Ovary (tissue), 7 donors: ENCODE measurements at regions not wholly inside any gene's neighbourhood (a gene's known extent, or its start where the extent isn't known, plus 50 kb on each side); places are given as distances from the start of the nearest gene placed in this dataset.

Experiments used
- DNase-seq, 5 donors: peaks; one replicate each; pipeline ENCODE4 v3.0.0-alpha.2; 2019 to 2020
- H3K27ac ChIP-seq, 2 donors: fragments of 200-600 bp; one replicate each; pipeline versions ENCODE4 v1.5.1 to v1.8.0; 2019 to 2022
- H3K27me3 ChIP-seq: fragments of 200-600 bp; one replicate; pipeline ENCODE4 v1.8.0; 2022
- H3K36me3 ChIP-seq: fragments of 200-600 bp; sonication (generic); one replicate; pipeline ENCODE4 v1.5.1; 2019
- H3K4me1 ChIP-seq: one replicate; pipeline ENCODE4 v1.8.1; 2013; ENCODE audit warnings: mild to moderate bottlenecking, moderate library complexity; ENCODE audit not compliant: insufficient read depth
- H3K4me3 ChIP-seq: fragments of 200-600 bp; sonication (generic); one replicate; pipeline ENCODE4 v1.5.1; 2017
- H3K9me3 ChIP-seq, 2 donors: fragments of 200-600 bp in 1 of 2; sonication (generic) in 1 of 2; one replicate each; pipeline versions ENCODE4 v1.5.1 to v1.8.1; 2013 to 2019; ENCODE audit warnings: mild to moderate bottlenecking in 1 of 2, moderate library complexity in 1 of 2
- EP300 ChIP-seq: sonication (generic); formaldehyde crosslinking; IDR thresholded peaks from one replicate; pipeline ENCODE4 v1.6.1; 2017; ENCODE audit warnings: antibody characterized with exemption
- POLR2A ChIP-seq: fragments of 450-650 bp; IDR thresholded peaks from one replicate; pipeline ENCODE4 v1.6.1; 2017; ENCODE audit warnings: antibody characterized with exemption, mild to moderate bottlenecking, moderate library complexity
- WGBS, 3 donors: extraction: QIAGEN DNeasy Blood & Tissue Kit in 1 of 3; methylation state at CpG; one replicate each; pipeline versions ENCODE4 v1.1.5 to v1.1.7; 2013 to 2017; 5-methylcytosine and 5-hydroxymethylcytosine counted together
- intact Hi-C, 4 donors: fragments of 100-400 bp; cut with DNase I; formaldehyde crosslinking; loops; one replicate each; pipeline versions ENCODE4 v1.11.0 to v1.15.1; 2022 to 2023
- TF ChIP-seq, protein P1 (sequence below), 3 donors: fragments of 450-650 bp in 2 of 3; fragments of 200-600 bp in 1 of 3; IDR thresholded peaks; one replicate each; pipeline versions ENCODE4 v1.5.1 to v1.8.0; 2016 to 2022; ENCODE audit warnings: antibody characterized with exemption in 3 of 3, mild to moderate bottlenecking in 1 of 3
- donor health status: DM: no; HTN: no; CAD: no; lungs with moderate emphysema.
- donor health status: DM: no; HTN: no; CAD: no.
- donor health status: Bipolar disorder and iron deficiency.
- donor health status: DM: no; HTN: no; CAD: no.
- donor health status: DM: yes; HTN: yes; CAD: no.

DNA sequence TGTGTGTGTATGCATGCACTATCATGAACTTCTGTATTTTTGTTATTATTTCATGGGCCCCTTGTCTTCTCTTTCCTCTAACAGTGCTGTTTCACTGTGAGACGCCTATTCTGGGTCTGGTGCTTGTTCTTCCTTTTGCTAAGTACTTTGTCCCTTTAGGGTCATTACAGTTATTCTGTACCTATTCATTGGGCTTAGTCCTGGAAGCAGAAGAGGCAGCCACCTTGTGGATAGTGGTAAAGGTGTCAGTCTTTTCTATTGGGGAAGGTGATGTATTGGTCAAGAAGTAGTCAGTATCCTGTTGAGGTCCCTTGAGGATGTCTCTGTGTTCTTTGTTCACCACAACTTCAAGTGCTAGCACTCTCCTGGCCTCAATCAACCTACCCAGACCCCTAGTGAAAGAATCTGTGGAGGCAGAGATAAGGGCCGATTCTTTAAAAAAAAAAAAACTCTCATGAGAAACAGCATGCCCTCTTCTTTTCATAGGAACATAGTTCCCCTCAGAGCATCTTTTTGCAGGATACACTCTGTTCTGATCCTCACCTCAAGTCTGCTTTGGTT is 593.8 kb downstream of the SPRY1 start:
- Histone ChIP-seq H3K9me3 (no peaks in the 10 kb centered on the region), H3K27ac (no peak overlapping the region), H3K4me1 (no peaks in the 10 kb centered on the region), H3K27me3 (no peaks in the 10 kb centered on the region), H3K36me3 (no peaks in the 10 kb centered on the region), H3K4me3 (no peak overlapping the region)
- DNase-seq, result no peak
- TF ChIP-seq POLR2A (no peak), EP300 (no peak)
- TF ChIP-seq, protein P1, sequence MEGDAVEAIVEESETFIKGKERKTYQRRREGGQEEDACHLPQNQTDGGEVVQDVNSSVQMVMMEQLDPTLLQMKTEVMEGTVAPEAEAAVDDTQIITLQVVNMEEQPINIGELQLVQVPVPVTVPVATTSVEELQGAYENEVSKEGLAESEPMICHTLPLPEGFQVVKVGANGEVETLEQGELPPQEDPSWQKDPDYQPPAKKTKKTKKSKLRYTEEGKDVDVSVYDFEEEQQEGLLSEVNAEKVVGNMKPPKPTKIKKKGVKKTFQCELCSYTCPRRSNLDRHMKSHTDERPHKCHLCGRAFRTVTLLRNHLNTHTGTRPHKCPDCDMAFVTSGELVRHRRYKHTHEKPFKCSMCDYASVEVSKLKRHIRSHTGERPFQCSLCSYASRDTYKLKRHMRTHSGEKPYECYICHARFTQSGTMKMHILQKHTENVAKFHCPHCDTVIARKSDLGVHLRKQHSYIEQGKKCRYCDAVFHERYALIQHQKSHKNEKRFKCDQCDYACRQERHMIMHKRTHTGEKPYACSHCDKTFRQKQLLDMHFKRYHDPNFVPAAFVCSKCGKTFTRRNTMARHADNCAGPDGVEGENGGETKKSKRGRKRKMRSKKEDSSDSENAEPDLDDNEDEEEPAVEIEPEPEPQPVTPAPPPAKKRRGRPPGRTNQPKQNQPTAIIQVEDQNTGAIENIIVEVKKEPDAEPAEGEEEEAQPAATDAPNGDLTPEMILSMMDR (IDR thresholded peaks at IDR 0.05), result no peak
- intact Hi-C loops, result no loop called here
- 86 to 92% (median 90%) methylated on average over 2 of the region's 2 CpGs for WGBS, 3 donors

DNA sequence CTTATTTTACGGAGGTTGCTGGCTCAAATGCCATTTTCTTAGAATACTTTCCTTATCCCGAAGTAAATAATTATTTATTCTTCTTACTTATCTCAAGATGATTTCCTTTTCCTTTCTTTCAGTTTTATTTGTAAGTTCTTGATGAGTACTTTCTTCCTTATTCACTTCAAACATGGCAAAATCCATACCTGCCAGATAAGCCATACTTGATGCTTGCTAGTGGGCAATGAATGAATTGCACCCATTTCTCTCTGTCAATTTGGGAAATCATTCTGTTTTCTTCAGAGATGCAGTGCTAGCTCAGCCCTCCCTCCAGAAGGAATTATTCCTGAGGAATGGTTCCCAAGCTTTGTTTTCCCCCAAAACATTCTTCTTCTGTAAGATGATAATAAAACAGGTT is 598.3 kb downstream of the SPRY1 start:
- Histone ChIP-seq H3K4me3 (no peak overlapping the region), H3K9me3 (no peaks in the 10 kb centered on the region), H3K36me3 (no peaks in the 10 kb centered on the region), H3K4me1 (no peaks in the 10 kb centered on the region), H3K27me3 (no peaks in the 10 kb centered on the region), H3K27ac (no peak overlapping the region)
- no peak for DNase-seq
- WGBS, 3 donors, result 94 to 98% (median 94%) methylated on average over 2 of the region's 2 CpGs
- intact Hi-C loops, result loop anchor here in 1 of 4 donors (1.0 kb wide), 1 partner anchor 23 kb away; no protein-coding TSS in a partner anchor
- no peak for TF ChIP-seq POLR2A
- TF ChIP-seq, protein P1 (IDR thresholded peaks at IDR 0.05), result no peak
- no peak for TF ChIP-seq EP300

DNA sequence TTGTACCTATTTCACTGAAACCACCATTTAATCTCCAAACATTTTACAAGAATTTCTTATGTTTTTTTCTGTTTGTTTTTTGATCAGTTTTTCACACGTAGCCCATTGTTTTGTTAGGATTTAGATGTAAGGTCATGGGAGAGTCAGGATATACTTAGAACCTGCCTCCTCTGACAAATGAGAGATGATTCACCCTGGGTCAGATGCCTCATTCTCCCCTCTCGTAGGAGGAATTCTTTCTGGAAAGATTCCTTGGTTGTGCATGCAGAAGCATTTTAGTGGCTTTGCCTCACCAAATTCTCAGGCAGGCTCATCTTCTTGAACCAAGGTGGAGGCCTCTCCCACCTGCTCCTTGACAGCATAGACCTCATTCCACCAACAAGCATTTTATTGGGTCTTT is 599.3 kb downstream of the SPRY1 start:
- no peak overlapping the region for H3K27ac ChIP-seq
- WGBS, 3 donors, result 12 to 45% (median 35%) methylated on average over 2 of the region's 2 CpGs
- H3K4me3 ChIP-seq, result no peak overlapping the region
- intact Hi-C loops, result no loop called here
- no peaks in the 10 kb centered on the region for H3K27me3 ChIP-seq
- TF ChIP-seq EP300, result no peak
- TF ChIP-seq POLR2A, result no peak
- TF ChIP-seq, protein P1 (IDR thresholded peaks at IDR 0.05), result no peak
- no peaks in the 10 kb centered on the region for H3K9me3 ChIP-seq
- H3K4me1 ChIP-seq, result no peaks in the 10 kb centered on the region
- DNase-seq, result no peak
- H3K36me3 ChIP-seq, result no peaks in the 10 kb centered on the region

DNA sequence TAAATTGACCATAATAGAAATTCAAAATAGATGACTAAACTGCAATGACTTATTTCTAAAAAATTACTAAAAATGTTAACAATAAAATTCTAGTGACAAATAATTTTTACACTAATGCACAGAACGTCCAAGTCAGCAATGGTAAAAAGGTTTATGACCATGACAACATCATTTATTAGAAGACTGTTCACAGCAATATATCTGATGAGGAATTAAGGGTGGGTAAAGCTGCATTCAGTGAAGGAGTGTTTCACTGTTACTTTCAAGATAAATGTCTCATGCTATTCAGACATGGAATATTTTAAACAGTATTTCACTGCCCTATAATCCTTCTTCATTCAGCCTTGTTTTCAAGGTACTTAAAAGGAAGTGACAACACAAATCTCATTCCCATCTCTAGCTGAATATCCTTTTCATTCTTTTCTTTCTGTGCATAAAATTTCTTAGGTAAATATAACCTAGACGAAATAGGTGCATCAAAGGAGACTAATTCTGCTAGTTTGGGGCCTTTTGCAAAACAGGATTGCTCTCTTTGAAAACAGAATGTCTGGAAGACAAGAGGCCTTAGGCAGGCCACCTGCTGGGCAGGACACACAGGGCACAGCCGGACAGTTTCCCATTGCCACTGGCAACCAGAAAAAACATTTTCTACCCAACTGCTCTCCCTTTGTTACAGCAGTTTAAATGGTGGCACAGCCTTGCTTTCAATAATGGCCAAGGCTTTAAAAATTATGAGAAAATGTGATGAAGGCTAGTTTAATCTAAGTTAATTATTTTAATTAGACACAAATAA is 600.3 kb downstream of the SPRY1 start:
- no peaks in the 10 kb centered on the region for H3K9me3 ChIP-seq
- TF ChIP-seq EP300 (no peak), POLR2A (no peak)
- TF ChIP-seq, protein P1 (IDR thresholded peaks at IDR 0.05), result no peak
- H3K4me3 ChIP-seq, result no peak overlapping the region
- no peaks in the 10 kb centered on the region for H3K27me3 ChIP-seq
- 74 to 91% (median 88%) methylated on average over 3 of the region's 3 CpGs for WGBS, 3 donors
- DNase-seq, result no peak
- no peak overlapping the region for H3K27ac ChIP-seq
- intact Hi-C loops, result no loop called here
- no peaks in the 10 kb centered on the region for H3K4me1 ChIP-seq
- no peaks in the 10 kb centered on the region for H3K36me3 ChIP-seq
